Activated CD4-positive, alpha-beta T cell treated with anti-CD3 and anti-CD28 coated beads, Interleukin-2, Interleukin-6, amounts not matched to agents 100 ng/mL and 50 ng/mL, durations not matched to agents 16 hours and 8 hours (primary cell): ENCODE measurements at regions not wholly inside any gene's neighbourhood (a gene's known extent, or its start where the extent isn't known, plus 50 kb on each side); places are given as distances from the start of the nearest gene placed in this dataset.
A peak's percentile ranks its signal among the peaks of the same experiment; 100 is the strongest.

Experiments used
- DNase-seq: peaks from one replicate; pipeline ENCODE4 v3.0.0-alpha.2; 2020

DNA sequence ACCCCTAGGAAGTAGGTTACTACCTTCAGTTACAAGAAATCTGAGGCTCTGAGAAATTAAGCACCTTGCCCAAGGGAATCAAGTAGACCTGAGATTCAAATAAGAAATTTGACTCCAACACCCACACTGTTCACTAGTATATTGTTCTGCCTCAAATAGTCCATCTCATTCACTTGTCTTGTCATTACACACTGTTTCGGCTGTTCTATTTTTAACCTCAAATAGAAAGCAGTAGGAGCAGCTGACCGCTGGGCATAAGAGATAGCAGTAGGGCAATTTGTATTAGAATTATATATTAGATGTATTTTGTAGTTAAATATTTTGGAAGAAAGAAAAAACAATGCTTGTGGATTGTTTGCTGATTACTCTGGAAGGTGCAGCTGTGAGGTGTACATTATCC lies 185.1 kb downstream of the INHBA start:
- DNase-seq, result no peak

DNA sequence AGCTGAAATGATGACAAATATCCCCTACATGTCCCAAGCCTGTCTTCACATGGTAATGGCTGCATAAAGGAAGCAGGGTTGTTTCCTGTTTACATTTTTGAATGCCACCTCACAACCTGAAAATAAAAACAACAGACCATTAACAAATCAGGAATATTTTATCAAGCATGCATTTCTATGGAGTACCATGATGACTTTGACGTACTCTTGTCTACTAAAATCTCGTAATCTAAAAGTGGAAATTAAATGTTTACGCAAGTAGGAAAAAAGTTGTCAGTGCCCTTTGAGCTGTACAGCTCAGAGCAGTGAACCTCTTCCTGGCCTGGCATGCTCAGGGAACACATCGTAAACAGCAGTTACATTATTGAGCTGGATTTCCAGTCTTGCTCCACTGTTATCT lies 194.1 kb downstream of the INHBA start:
- no peak for DNase-seq

GRCh38 chr7:41507686-41508268 lies 195.1 kb downstream of the INHBA start:
- no peak for DNase-seq

- no peak for DNase-seq
These were observed 198.5 kb downstream of the INHBA start for GRCh38 chr7:41504214-41504980.

GRCh38 chr7:41503438-41503837 lies 199.5 kb downstream of the INHBA start:
- DNase-seq, result no peak

- DNase-seq, result no peak
These were observed 201.4 kb downstream of the INHBA start for GRCh38 chr7:41501466-41501865.

GRCh38 chr7:41501006-41501405 lies 201.9 kb downstream of the INHBA start:
- DNase-seq, result no peak

- DNase-seq, result no peak
These were observed 210.3 kb downstream of the INHBA start for GRCh38 chr7:41492603-41493002.

GRCh38 chr7:41491883-41492471 lies 210.9 kb downstream of the INHBA start:
- no peak for DNase-seq

GRCh38 chr7:41491308-41491707 lies 211.6 kb downstream of the INHBA start:
- DNase-seq, result no peak

- DNase-seq, result no peak
These were observed 213.0 kb downstream of the INHBA start for GRCh38 chr7:41489885-41490284.

DNA sequence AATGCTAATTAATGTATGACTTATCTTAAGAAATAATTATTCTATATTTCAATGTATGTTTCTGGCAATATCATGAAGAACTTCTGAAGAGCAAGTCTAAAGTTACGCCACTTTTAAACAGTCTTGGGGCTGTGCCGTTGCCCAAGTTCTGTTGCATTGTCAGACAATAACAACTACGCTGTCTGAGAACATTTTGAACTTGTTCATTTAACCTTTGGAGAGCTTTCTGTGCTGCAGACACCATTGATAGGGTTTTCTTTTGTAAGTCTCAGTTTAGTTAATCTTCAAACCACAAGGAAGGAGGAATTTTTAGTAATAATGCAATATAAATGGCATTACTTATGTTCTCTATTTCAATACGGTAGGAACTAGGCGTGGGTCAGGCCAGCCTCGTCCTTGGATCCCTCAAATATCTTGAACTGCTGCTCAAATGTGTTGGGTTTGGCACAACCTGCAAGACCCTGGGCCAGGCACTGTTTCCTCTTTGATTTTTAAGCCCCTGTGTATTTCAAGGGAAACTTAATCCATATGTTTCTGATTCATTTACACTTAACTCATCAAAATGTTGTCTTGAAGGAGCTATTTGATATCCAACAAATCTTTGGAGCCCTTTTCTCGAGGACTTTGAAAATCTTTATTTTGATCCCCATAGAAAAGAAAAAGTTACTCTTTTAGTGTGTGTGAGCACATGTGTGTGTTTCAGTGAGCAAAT lies 215.5 kb downstream of the INHBA start:
- no peak for DNase-seq

DNA sequence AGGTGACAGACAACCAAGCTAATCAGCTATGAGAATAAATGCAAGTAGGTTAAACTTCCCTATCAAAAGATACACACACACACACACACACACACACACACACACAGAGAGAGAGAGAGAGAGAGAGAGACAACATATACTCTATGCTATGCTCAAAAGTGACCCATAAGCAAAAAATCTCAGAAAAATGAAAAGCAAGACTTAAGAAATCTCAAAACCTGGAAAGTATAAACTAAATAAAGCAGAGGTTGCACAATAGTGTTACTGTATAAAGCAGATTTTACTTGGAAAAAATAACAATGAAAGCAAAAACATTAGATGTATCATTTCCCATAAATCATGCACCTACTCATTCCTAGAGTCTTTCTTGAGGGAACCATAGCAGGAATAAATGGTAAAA lies 221.5 kb downstream of the INHBA start:
- no peak for DNase-seq

DNA sequence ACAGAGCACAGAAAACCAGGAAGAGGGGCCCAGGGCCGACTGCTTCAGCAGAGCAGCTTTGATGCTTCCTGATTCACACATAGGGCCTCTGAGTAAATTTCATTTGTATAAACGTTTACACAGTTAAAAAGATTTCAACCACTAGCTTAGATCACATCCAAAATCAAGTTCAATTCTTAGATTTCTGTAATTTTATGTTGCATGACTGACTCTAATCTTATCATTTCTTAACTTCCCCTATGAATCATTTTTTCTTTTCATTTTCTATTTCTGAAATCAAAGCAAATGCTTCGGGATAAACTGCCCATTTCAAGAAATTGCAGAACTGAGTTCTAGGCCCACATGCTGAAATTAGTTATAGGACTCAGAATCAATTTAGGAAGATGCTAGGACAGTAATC lies 224.7 kb downstream of the INHBA start:
- DNase-seq, result peak; percentile 0

- no peak for DNase-seq
These were observed 226.5 kb downstream of the INHBA start for GRCh38 chr7:41476460-41476803.

DNA sequence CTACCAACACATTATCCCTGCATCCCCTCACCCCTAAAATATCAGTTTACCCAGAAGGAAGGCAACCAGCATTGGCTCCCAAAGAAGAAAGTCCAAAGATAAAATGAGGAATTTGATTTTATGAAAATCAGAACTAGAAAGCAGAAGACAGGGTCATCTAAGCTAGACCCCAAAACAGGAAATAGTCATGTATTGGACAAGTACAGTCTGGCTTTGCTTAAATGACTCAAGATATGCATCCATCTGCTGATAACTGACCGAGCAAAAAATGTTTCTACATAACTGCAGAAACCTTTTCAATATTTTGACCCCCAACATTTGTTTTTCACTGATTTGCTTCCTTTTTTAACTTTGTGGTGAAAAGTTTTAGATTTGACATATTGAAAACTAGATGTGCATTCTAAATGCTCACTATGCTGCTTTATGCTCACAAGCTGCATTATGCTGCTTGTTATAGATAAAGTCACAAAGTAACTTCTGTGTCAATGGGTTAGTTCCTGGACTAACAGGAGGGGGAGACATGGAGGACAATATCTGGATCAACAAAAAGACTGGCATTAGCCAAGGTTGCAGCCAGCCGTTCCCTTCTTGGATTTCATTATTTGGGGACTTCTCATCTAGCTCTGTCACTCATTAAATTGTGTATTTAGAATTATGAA lies 227.0 kb downstream of the INHBA start:
- no peak for DNase-seq

GRCh38 chr7:41472427-41473125 lies 230.3 kb downstream of the INHBA start:
- no peak for DNase-seq

GRCh38 chr7:41470081-41470480 lies 232.8 kb downstream of the INHBA start:
- DNase-seq, result no peak

- no peak for DNase-seq
These were observed 235.3 kb downstream of the INHBA start for GRCh38 chr7:41467596-41467995.

- no peak for DNase-seq
These were observed 236.0 kb downstream of the INHBA start for GRCh38 chr7:41466760-41467384.

DNA sequence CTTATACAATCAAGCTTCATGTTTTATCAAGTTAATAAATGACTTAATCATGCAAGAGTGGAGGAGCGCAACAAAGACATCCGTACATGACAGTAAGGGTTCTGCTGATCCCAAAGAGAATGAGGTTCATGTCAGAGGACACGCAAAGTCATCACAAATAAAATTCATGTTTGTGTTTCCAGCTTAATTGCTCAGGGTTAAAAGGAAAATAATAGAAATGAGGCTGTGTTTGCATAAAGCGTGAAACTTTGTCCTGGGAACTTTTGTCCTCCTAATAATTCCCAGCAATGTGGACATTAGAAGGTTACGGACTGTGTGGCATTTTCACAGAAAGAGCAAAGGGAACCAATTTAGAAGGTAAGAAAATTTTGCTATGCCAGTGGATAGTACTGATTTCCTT lies 237.3 kb downstream of the INHBA start:
- DNase-seq, result no peak

- no peak for DNase-seq
These were observed 239.0 kb downstream of the INHBA start for GRCh38 chr7:41463770-41464470.
